Activated CD4-positive, alpha-beta T cell treated with anti-CD3 and anti-CD28 coated beads, Interleukin-2, amount 50 U/mL, for 16 hours (primary cell): ENCODE measurements at regions not wholly inside any gene's neighbourhood (a gene's known extent, or its start where the extent isn't known, plus 50 kb on each side); places are given as distances from the start of the nearest gene placed in this dataset.
"Not testable (repeated sequence)": the region's sequence is repeated elsewhere in the genome, so short reads cannot be mapped to it uniquely, and the experiment has no call there.

Source experiments
- DNase-seq: peaks from one replicate; pipeline ENCODE4 v3.0.0-alpha.2; 2020

GRCh38 chr6:15922510-15923250 lies 206.2 kb upstream of the MYLIP start:
- DNase-seq = no peak

- no peak for DNase-seq
These were observed 207.6 kb upstream of the MYLIP start for GRCh38 chr6:15921243-15921642.

DNA sequence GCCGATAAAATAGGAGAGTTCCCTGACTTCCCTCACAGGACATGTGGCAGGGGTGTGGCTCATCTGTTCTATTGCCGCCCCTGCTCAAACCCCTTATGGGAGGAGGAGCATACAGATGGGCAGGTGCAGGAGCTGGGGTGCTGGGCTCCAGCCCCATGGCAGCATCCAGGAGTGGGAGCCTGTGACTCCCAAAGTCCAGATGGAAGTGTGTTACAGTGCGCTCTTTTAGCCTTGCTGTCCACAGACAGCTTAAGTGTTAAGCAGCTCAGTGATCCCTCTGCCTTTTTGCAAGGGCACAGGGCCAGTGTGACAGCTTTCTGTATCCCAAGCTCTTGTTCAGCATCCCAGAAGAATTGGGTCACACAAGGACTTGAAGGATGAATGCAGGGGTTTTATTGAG lies 212.3 kb upstream of the MYLIP start:
- no peak for DNase-seq

DNA sequence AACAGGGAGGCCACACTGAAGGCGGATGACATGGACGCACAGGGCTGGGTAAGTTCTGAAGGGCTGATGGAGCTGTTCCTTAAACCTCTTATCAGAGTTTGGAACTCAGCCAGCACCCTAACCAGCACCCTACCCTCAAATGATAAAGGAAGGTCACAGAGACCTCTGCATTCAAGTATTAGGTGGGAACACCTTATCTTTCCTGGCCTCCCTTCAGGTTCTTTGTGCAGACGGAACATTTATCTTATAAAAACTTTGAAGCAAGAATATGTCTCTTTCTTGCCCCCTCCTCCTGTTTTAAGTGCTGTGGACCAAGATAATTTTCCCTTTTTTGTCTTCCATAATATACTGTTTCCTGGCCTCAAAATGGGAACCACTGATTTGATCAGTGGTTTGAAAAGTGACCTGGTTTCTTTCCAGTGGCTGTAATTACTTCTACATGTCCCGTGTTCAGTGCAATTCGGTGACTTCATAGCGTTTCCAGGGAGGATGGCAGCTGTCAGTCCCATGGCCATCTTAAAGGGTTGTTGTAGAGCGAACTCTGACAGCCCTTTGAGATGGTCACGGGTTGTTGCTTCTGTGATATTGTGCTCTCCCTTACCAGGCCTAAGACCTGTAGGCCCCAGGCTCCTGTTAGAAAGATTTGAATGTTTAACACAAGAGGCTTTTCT lies 213.2 kb upstream of the MYLIP start:
- no peak for DNase-seq

- DNase-seq = peak; percentile 67
These were observed 214.3 kb upstream of the MYLIP start for GRCh38 chr6:15914553-15914952.

DNA sequence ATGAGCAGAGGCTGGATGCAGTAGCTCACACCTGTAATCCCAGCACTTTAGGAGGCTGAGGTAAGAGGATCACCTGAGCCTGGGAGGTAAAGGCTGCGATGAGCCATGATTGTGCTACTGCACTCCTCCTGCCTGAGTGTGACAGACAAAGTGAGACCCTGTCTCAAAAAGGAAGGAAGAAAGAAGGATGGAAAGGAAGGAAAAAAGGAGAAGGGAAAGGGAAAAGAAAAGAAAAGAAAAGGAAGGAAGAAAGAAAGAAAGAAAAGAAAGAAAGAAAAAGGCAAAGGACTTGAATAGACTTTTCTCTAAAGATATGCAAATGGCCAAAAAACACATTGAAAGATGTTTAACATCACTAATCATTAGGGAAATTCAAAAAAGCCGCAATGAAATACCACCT lies 215.3 kb upstream of the MYLIP start:
- DNase-seq = no peak

DNA sequence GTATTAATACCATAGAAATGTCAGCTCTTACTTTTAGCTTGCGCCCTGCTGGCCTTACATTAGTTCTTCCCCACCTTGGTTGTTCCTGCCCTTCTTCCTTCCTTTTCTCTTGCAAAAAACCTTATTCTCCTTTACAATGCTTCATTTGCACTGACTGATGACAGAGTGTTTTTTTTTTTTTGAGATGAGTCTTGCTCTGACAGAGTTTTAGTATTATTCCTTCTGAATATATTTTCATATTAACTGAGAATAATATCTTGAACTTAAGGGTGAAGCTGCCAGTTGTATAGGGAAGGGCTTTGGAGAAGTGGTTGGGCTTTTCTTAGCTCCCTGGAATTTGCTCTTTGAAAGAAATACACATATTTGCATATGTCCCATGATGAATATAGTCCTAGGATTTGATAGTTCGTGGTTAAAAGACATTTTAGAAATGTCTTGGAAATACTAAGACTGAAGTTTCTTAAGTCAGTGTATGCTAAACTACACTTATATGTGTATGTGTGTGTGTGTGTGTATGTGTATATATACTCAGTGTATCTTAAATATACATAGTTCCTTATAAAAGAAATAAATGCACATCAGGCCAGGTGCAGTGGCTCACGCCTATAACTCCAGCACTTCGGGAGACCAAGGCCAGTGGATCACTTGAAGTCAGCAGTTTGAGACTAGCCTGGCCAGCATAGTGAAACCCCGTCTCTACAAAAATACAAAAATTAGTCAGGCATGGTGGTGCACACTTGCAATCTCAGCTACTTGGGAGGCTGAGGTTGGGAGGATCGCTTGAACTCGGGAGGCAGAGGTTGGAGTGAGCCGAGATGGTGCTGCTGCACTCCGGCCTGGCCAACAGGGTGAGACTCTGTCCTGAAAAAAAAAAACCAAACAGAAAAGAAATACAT lies 216.1 kb upstream of the MYLIP start:
- DNase-seq = no peak

DNA sequence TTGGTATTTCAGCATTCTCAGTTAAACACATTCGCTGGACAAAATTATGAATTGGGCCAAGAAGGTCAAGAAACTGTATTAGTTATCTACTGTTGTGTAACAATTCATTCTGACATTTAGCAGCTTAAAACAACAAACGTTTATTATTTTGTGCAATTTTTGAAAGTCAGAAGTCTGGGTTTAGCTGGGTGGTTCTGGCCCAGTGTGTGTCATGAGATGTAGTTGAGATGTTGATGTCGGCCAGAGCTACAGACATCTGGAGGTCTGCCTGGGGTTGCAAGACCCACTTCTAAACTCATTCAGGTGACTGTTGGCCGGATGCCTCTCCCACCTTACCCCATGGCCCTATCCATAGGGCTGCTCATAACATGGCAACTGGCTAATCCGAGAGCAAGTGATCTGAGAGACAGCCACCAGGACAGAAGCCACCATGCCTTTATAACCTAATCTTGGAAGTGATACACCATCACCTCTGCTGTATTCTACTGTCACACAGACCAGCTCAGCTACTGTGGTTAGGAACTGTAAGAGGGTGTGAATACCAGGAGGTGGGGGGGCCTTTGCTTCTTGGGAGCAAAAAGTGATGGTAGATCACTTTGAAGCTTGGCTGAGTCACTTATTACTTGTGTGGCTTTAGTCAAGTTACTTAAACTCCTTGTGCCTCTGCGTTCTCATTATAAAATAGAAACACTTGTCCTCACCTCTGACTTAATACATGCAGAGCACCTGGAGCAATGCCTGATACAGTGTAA lies 217.0 kb upstream of the MYLIP start:
- DNase-seq = peak; percentile 61

DNA sequence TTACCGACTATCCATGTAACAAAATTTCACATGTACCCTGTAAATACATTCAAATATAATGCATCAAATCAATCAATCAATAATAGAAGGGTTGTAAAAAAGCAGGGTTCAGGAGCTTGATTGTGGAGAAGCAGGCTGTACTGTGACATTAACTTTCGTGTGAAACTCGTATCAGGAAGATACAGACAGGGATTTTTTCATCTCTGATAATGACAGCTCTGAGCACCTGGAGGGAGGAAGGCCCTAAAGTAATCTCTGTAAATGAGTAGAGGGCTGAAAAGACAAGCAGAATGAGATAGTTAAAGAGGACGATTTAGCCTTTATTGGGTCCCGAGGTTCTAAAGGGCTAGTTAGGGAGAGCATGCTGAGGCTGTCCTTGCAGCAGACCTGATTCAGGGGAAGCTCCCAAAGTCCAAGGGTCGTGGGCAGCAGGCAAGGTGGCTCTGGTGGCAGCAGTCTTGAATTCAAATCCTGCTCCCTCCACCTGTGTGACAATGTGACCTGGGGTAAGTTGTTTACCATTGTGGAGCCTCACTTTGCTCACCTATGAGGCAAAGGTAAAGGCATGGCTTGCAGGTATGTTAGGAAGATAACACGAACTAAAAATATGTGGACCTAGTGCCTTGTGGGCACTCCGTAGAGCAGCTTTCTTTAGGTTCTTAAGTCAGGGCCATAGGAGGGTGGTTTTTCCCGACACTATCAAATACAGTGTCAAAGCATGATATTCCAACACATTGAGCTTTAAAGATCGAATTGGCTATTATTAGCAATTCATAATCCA lies 219.4 kb upstream of the MYLIP start:
- DNase-seq = no peak

GRCh38 chr6:15908871-15909270 lies 220.0 kb upstream of the MYLIP start:
- DNase-seq = no peak

- no peak for DNase-seq
These were observed 220.9 kb upstream of the MYLIP start for GRCh38 chr6:15907914-15908518.

DNA sequence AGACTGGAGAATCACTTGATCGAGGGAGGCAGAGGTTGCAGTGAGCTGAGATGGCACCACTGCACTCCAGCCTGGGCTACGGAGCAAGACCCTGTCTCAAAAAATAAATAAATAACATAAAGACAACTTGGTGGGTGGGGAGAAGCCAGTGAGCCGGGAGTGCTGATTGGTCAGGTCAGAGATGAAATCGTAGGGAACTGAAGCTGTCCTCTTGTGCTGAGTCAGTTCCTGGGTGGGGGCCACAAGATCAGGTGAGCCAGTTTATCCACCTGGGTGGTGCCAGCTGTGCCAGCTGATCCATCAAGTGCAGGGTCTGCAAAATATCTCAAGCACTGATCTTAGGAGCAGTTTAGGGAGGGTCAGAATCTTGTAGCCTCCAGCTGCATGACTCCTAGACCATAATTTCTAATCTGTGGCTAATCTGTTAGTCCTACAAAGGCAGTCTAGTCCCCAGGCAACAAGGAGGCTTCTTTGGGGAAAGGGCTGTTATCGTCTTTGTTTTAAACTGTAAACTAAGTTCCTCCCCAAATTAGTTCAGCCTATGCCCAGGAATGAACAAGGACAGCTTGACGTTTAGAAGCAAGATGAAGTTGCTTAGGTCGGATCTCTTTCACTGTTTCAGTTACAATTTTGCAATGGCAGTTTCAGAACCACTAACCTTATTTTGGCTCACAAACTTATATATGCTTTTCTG lies 221.5 kb upstream of the MYLIP start:
- not testable (repeated sequence) for DNase-seq

GRCh38 chr6:15906420-15907016 lies 222.4 kb upstream of the MYLIP start:
- DNase-seq = no peak

DNA sequence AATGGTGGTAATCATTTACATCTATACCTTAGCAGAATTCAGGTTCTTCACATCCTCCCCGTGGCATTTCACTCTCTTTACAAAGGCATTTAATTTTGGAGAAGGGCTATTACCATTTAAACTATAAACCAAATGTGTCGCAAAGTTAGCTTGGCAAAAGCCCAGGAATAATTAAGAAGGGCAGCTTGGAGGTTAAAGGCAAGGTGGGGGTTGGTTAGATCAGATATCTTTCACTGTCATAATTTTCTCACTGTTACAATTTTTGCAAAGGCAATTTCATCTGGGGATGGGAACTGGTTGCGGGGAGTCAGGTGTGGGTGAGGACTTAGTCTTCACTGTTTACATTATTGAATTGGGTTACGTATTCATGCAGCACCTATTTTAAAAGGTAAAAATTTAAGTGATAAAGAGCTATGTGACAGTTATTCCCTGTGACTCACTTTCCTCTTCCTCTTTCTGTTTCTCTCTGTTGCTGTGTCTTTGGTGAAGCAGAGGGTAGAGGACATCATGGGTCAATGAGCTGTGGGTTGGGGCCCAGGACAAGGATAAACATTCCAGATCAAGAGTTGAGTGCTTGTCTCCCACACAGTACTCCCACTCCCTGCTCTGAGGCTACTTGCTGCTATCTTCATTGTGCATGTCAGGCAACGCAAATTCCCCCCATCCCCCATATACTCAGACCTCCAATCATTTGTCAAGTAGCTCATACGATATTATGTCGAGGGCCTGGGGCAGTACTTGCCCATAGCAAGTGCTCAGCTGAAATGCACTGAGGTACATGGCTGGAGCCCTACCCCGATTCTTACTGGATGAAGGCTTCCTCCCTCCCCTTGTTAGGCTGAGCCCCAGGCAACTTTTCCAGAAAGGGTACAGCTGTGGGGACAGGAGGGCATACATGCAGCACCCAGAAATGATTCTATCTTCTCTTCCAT lies 223.1 kb upstream of the MYLIP start:
- DNase-seq = no peak

DNA sequence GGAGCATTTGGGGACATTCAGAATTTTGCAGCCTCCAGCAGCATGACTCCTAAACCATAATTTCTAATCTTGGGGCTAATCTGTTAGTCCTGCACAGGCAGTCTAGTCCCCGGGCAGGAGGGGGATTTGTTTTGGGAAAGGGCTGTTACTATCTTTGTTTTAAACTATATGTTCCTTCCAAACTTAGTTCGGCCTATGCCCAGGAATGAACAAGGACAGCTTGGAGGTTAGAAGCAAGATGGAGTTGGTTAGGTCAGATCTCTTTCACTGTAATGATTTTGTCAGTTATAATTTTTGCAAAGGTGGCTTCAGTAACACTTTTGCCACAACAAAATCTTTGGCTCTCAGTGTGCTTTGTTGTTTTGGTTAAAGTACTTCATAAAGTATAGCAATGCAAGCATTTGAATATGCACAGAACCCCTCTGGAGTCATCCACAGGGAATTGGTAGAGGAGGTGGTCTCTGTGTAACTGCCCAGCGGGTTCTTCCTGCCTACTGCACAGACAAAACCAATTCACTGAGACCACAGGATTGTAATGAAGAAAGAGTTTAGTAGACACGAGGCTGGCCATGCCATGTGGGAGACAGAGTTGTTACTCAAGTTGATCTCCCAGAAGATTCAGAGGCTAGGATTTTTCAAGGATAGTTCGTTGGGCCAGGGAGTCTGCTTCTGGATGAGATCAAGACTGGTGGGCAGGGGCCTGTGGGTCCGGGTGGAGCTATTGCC lies 224.1 kb upstream of the MYLIP start:
- no peak for DNase-seq

DNA sequence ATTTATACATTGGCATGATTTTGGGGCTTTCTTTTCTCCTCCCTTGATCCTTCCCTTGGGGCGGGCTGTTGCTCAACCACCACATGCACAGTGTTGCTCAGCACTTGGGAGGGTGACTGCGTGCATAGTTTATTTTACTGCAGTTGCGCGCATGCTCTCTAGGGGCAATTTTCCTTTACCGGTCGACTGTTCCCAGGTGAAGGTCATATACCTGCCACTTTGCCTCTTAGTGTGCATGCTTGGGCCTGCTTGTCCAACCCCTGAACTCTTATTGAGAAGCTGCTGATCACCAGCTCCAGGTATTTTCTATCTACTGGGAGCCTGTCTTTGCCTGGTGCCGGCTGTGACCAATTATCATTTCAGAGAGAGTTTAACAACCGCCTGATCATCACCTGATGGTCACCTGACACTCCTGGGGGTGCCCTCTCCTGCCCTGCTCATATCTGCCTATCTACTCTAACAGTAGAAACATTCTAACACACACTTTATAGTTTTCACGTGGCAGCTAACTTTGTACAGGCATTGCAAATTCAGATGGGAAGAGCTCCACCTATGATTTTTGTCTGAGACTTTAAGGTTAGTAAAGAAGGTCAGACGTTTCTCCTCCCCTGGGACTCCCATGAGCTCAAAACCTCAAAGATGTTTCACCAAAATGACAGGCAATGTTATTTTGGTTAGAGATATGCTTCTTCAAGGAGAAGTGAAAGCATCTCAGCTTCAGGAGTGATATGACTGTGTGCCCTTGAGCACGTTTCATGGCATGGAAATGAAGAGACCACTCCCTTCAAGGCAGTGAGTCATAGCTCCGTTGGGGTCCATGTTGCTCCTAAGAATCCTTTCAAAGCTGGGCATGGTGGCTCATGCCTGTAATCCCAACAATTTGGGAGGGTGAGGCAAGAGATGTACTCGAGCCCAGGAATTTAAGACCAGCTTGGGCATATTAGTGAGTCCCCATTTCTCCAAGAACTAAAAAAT lies 227.5 kb upstream of the MYLIP start:
- peak; percentile 86 for DNase-seq

DNA sequence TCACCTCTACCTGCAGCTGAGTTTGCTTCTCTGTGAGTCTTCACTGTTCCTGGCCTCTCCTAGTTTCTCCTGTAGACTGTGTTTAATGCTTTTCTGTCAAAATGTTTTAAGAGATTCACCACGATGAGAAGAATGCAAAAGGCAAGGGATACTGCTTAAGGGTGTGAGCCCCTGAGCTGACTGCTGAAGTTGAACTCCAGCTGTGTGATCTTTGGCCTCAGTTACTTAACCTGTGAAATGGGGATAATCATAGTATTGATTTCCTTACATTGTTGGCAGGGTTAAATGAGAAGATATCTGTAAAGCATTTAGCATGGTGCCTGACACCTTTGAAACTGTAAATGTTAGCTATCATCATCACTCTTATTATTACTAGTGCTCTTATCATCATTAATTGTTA lies 230.2 kb upstream of the MYLIP start:
- DNase-seq = no peak
